ENCODE measurements at regions not wholly inside any gene's neighbourhood (a gene's known extent, or its start where the extent isn't known, plus 50 kb on each side); places are given as distances from the start of the nearest gene placed in this dataset.

DNA sequence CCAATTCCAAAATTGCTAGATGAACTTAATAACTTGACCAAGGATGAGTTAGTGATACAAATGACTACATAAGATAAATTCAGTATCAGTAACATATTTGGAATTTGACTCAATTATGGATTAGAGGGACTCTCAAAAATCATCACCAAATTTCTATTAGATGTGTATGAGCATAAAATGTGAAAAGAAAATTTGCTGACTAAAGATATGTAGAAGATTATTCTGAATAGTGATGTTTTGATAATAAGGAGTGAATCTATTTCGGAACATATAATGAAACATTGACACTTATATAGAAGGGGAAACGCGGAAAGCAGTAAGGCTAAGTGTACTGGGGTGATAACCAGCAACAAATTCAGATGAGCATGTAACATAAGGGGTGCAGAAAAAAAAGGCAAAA lies 177.3 kb downstream of the DERA start:
- TF ChIP-seq, protein P1, sequence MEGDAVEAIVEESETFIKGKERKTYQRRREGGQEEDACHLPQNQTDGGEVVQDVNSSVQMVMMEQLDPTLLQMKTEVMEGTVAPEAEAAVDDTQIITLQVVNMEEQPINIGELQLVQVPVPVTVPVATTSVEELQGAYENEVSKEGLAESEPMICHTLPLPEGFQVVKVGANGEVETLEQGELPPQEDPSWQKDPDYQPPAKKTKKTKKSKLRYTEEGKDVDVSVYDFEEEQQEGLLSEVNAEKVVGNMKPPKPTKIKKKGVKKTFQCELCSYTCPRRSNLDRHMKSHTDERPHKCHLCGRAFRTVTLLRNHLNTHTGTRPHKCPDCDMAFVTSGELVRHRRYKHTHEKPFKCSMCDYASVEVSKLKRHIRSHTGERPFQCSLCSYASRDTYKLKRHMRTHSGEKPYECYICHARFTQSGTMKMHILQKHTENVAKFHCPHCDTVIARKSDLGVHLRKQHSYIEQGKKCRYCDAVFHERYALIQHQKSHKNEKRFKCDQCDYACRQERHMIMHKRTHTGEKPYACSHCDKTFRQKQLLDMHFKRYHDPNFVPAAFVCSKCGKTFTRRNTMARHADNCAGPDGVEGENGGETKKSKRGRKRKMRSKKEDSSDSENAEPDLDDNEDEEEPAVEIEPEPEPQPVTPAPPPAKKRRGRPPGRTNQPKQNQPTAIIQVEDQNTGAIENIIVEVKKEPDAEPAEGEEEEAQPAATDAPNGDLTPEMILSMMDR (IDR thresholded peaks at IDR 0.05; ENCODE audit: control extremely low read depth, extremely low read depth) = no peak
- no peak for ATAC-seq (ENCODE audit: insufficient read depth, low FRiP score)

More for the DNA sequence above, 177.3 kb downstream of the DERA start:
- no peak overlapping the region for H3K27ac ChIP-seq (ENCODE audit: low read depth in 1 of 2, low read length in 1 of 2)
- WGBS, 2 donors = 94 to 96% methylated on average over 3 of the region's 3 CpGs
- H3K36me3 ChIP-seq (ENCODE audit: control insufficient read depth in 4 of 4, insufficient read depth in 4 of 4, low read length in 4 of 4) = no peaks in the 10 kb centered on the region
- H3K4me3 ChIP-seq = no peak overlapping the region
- no peak for DNase-seq
- no peaks in the 10 kb centered on the region for H3K9me3 ChIP-seq (ENCODE audit: control insufficient read depth in 4 of 4, insufficient read depth in 3 of 4, low read length in 3 of 4)
- no peaks in the 10 kb centered on the region for H3K4me1 ChIP-seq (ENCODE audit: control insufficient read depth in 5 of 5, insufficient read depth in 5 of 5, low read length in 5 of 5)
- no peaks in the 10 kb centered on the region for H3K27me3 ChIP-seq (ENCODE audit: control insufficient read depth in 3 of 3, insufficient read depth in 3 of 3, low read length in 2 of 3)
- no peak overlapping the region for H3K9ac ChIP-seq (ENCODE audit: insufficient read depth in 1 of 2, low read length in 2 of 2)
